Suppressor macrophage (primary cell): ENCODE measurements at regions not wholly inside any gene's neighbourhood (a gene's known extent, or its start where the extent isn't known, plus 50 kb on each side); places are given as distances from the start of the nearest gene placed in this dataset.
"Not testable (repeated sequence)": the region's sequence is repeated elsewhere in the genome, so short reads cannot be mapped to it uniquely, and the experiment has no call there.

ENCODE experiments used
- DNase-seq, 4 experiments: peaks; one replicate each; pipeline ENCODE4 v3.0.0-alpha.2; 2020 to 2022

DNA sequence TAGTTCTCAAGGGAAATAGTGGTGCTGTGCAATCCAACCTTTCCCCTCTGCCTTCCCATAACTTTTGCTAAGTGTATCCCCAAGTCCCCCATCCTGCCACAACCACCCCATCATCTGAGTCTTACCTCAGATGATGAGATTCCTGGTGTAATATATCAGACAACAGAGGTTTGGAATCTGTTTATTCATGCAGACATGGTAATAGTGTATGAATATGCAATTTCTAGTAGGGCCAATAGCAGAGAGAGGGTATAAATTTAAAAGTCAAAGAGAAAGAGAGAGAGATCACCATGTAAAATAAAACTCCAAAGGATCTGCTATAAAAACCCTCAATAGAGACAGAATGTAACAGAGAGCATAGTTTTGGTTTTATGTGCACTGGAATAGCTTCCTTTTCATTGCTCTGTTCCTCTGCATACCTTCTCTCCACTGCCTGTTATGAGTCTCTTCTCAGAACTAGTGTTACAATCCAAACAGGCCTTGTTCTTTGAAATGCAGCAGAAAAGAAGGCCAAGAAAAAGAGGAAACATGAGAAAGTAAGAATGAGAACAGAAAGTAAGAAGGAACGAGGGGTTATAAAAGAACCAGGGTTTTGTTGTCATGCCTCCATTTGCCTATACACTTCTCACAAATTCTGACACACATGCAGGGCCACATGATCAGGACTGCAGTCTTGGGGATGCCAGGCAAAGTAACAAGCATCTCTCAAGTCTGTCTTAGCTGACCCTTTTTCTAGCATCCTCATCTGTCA, 278.0 kb downstream of the CETN3 start:
- DNase-seq, result peak; percentile 19 to 50 (median 36)

DNA sequence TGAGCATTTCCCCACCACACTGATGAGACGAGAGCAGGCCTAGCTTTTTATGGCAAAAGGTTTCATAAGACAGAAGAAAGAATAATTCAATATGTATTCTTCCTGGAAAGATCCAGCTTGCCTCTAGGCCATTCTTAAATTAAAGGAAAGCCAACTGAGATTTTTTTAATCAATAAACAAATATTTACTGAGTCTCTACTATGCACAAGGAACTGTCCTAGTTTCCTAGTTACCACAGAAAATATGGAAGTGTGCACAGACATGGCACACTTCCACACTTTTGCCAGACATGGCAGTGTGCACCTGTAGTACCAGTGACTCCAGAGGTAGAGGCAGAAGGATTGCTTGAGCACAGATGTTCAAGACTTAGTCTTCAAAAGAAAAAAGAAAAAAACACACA, 281.0 kb downstream of the CETN3 start:
- DNase-seq, result no peak

DNA sequence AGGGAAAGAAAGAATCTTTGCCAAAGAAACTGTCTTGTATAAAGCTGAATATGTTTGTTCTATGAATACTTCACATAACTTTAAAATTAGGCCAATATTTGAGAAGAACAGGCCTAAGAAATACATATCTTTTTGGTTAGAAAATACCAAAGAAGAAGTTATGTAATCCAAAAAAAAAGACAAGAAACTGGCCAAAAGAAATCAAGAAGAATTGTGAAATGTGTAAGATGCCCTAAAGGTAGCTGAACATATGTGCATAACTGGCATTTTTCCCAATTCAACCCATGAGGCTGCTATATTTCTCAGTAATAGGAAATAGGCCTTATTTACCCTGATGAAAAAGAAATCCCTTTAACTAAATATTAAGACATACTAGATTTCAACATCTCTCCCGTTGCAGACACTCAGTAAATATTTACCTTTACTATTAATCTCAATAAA, 290.0 kb downstream of the CETN3 start:
- DNase-seq, result no peak

DNA sequence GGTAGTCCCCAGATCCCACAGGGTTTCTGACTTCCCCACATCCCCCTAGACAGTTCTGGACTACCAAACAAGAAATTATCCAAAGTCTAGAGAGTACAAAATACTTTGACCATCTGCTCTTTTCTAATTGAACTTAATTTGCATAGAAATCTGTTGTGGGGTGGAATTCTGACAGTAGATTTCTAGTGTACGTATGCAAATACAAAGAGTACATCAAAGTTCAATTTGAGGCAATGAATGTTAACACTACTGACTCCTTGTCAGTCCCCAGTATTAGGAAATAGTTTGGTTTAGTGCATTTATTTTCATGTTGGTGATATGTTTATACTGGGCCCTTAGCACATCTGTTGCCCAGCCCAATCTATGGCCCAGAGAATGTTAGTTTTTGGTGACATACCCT, 292.6 kb downstream of the CETN3 start:
- no peak for DNase-seq

GRCh38 chr5:90113108-90113507, 296.4 kb downstream of the CETN3 start:
- DNase-seq, result no peak

GRCh38 chr5:90112033-90112692, 297.4 kb downstream of the CETN3 start:
- no peak for DNase-seq

GRCh38 chr5:90111364-90112032, 298.1 kb downstream of the CETN3 start:
- DNase-seq, result peak in 2 of 4 experiments; percentile 16 to 24

GRCh38 chr5:90109285-90109684, 300.3 kb downstream of the CETN3 start:
- DNase-seq, result no peak

GRCh38 chr5:90099099-90099498, 310.5 kb downstream of the CETN3 start:
- DNase-seq, result no peak

GRCh38 chr5:90097082-90097477, 312.5 kb downstream of the CETN3 start:
- DNase-seq, result no peak

- peak; percentile 25 to 52 (median 43) for DNase-seq
Measured at GRCh38 chr5:90096415-90097081, 313.0 kb downstream of the CETN3 start.

DNA sequence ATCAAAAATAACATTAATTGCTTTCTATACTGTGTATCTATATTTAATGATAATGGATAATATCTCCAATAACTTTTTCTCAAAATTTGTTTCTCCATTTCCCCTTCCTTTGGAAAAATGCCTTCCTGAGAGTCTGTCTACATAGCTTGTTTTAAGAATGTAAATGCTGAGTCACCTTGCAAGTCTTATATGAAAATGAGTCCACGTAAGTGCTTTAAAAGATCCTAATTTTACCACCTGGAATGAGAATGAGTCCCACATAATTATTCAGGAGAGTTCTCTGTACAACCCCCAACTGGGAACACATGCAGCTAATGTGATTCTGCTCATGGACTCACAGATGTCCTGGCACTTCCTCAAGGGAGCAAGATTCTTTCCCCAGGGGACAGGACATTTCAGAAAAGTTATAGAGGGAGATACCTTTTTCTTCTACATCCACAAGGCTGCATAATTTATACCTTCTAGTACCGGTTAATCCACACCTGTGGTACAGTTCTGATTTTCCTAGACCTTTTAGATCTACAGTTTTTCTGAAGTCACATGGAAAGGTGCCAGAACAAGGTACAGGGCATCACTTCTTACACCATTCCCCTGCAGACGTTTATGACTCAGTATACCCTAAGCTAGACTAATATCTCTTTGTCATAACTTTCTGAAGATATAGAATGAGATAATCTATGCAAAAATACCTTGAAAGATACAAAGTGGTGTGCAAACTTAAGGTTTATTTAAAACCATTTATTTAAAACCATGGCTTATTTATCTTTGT, 314.1 kb downstream of the CETN3 start:
- DNase-seq, result no peak

- no peak for DNase-seq
Measured at GRCh38 chr5:90093751-90094485, 315.6 kb downstream of the CETN3 start.

GRCh38 chr5:90092734-90093133, 316.8 kb downstream of the CETN3 start:
- no peak for DNase-seq

DNA sequence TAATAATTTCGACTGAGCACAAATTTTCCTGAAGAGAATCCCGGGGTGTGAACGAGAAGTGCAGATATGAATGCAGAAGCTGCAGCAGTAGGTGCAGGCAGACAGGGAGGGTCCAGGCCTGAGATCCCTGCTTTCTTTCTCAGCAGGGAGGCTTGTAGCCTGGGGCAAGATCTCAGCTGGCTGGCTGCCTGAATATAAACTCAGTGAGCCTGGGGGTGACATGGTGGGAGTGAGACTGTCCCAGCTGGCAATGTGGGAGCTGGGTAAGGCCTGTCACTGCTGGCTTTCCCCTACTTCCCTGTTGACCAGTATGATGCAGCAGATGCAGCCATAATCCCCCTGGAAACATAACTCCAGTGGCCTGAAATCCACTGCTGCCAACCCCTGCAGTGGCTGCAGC, 325.2 kb downstream of the CETN3 start:
- no peak for DNase-seq

DNA sequence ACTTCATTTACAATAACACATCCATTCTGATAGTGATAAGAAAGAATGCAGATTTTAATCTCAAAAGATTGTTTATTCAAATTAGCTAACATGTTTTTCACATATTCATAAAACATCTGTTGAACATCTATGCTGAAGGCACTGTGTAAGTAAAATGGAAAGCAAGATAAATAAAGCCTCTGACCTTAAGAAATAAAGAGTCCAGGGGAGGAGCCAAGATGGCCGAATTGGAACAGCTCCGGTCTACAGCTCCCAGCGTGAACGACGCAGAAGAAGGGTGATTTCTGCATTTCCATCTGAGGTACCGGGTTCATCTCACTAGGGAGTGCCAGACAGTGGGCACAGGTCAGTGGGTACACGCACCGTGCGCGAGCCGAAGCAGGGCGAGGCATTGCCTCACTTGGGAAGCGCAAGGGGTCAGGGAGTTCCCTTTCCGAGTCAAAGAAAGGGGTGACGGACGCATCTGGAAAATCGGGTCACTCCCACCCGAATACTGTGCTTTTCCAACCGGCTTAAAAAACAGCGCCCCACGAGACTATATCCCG, 336.5 kb downstream of the CETN3 start:
- DNase-seq, result not testable (repeated sequence)

DNA sequence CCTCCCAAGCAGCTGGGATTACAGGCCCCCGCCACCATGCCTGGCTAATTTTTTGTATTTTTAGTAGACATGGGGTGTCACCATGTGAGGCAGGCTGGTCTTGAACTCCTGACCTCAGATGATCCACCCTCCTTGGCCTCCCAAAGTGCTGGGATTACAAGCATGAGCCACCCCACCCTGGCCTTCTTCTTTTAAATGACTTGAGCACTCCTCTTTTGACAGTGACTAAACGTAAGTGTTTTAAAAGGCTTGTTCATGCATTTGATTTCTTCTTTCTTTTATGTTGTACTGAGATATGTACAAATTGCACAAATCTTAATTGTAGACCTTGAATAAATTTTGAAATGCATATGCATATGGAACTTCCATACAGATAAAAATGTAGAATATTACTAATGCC, 337.9 kb downstream of the CETN3 start:
- no peak for DNase-seq

DNA sequence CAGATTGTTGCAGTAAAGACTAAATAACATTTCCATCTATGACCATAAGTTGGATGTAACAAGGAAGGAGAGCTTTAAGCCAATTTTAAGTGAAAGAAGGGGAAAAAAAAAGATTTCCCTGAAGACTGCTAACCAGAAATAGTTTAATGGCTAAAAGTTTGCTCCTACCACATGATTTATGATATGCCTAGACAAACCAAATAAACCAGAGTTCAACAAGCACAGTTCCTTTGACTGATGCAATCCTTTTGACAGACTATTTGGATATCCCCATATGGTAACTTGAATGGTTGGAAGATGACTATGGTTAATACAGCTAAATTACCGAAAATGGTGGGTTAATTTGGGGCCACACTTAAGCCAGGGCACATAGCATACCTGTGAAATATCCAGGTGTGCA, 338.5 kb downstream of the CETN3 start:
- DNase-seq, result no peak

DNA sequence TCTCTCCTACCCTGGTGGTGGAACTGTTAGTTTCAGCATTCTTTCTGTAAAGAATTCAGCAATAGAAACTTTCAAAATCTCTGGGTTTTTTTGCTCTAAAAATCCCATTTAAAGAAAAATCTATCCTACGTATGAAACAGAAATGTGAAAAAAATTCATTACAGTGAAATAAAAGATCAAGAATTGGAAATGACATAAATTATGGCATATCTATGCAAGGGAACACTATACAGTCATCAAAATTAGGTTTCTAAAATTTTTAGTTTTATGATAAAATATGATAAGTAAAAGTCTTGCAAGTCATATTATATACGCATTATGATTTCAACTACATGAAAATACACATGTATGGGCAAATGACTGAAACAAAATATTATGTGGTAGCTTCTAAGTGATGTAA, 342.6 kb downstream of the CETN3 start:
- DNase-seq, result no peak

DNA sequence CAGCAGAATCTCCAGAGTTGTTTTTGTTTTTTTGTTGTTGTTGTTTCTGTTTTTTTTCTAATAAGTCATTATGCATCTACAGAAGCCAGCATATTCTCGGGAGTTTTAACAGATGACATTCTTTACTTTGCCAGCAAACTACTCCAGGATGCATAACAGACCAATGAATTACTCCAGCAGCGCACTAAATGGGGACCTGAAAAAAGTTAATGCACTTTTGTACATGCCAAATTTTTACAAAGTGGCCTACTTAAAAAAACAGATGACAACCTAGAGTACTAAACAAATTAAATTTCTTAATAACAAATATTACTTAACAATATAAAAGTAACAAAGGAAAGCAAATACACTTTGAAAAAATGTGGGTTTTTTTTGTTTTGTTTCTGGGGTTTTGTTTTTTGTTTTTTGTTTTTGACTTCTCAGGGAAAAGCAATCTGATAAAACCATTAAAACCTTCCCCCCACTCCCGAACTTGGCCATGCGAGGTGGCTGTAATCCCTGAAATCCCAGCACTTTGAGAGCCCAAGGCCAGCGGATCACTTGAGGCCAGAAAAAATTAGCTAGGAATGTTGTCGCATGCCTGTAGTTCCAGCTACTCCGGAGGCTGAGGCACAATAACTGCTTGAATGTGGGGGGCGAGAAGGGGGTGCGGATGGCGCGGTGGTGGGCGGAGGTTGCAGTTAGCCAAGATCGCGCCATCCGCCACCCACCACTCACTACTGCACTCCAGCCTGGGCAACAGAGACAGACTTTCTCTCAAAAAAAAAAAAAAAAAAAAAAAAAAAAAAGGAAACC, 352.4 kb downstream of the CETN3 start:
- no peak for DNase-seq
